PC-3 (cell line): ENCODE measurements at regions not wholly inside any gene's neighbourhood (a gene's known extent, or its start where the extent isn't known, plus 50 kb on each side); places are given as distances from the start of the nearest gene placed in this dataset.

Source experiments
- ATAC-seq: fragments of 200-7000 bp; cut with Tn5 transposase; 2 replicates; pipeline ENCODE4 v1.9.1; 2020; ENCODE audit warnings: mild to moderate bottlenecking, moderate library complexity
- BruUV-seq: library from RNA; stranded (reverse); fragments of 400-500 nt; replicated peaks from 2 replicates; lab custom pipeline; 2021; lab: Mats Ljungman, UMichigan
- CTCF ChIA-PET: fragments of 300-600 bp; sonication (Branson Sonifier 250); formaldehyde crosslinking; loops from one replicate; lab custom pipeline; 2022; ENCODE audit warnings: antibody characterized with exemption; lab: Charles Lee
- POLR2A ChIA-PET: fragments of 300-600 bp; sonication (Branson Sonifier 250); formaldehyde crosslinking; loops from one replicate; lab custom pipeline; 2022; ENCODE audit warnings: antibody characterized with exemption; ENCODE audit not compliant: unreplicated experiment; lab: Charles Lee
- DNase-seq: peaks from one replicate; pipeline ENCODE4 v3.0.0-alpha.2; 2015
- H2AFZ ChIP-seq: fragments of 300-600 bp; sonication (generic); 2 replicates; pipeline ENCODE4 v1.6.0; 2016; ENCODE audit warnings: antibody characterized with exemption, low read length
- H3F3A ChIP-seq: fragments of 300-600 bp; sonication (generic); one replicate; pipeline ENCODE4 v1.6.0; 2017; ENCODE audit warnings: antibody characterized with exemption, low read length, control low read depth, mild to moderate bottlenecking; ENCODE audit not compliant: unreplicated experiment
- H3K27ac ChIP-seq: fragments of 300-600 bp; sonication (generic); 2 replicates; pipeline ENCODE4 v1.5.1; 2016; ENCODE audit warnings: mild to moderate bottlenecking, low read length
- H3K27me3 ChIP-seq: fragments of 300-600 bp; sonication (generic); 2 replicates; pipeline ENCODE4 v1.6.1; 2016; ENCODE audit warnings: low read length, mixed read lengths
- H3K36me3 ChIP-seq: fragments of 300-600 bp; sonication (generic); 2 replicates; pipeline ENCODE4 v1.6.1; 2016; ENCODE audit warnings: low read depth, mixed run types, low read length, mixed read lengths
- H3K4me1 ChIP-seq: fragments of 300-600 bp; sonication (generic); 2 replicates; pipeline ENCODE4 v1.5.1; 2016; ENCODE audit warnings: low read length; ENCODE audit not compliant: insufficient read depth
- H3K4me2 ChIP-seq: fragments of 300-600 bp; sonication (generic); 2 replicates; pipeline ENCODE4 v1.6.0; 2016; ENCODE audit warnings: low read length
- H3K4me3 ChIP-seq: fragments of 300-600 bp; sonication (generic); 2 replicates; pipeline ENCODE4 v1.5.1; 2016; ENCODE audit warnings: mild to moderate bottlenecking, low read length, mixed read lengths
- H3K79me2 ChIP-seq: fragments of 300-600 bp; sonication (generic); 2 replicates; pipeline ENCODE4 v1.6.1; 2017; ENCODE audit warnings: low read length, mixed read lengths
- H3K9ac ChIP-seq: fragments of 300-600 bp; sonication (generic); 2 replicates; pipeline ENCODE4 v1.6.0; 2016; ENCODE audit warnings: mild to moderate bottlenecking, low read length
- H3K9me2 ChIP-seq: fragments of 300-600 bp; sonication (generic); replicated peaks from 2 replicates; pipeline ENCODE4 v1.6.1; 2016; ENCODE audit warnings: mixed run types, low read length, mixed read lengths
- H3K9me3 ChIP-seq: fragments of 300-600 bp; sonication (generic); 2 replicates; pipeline ENCODE4 v1.6.1; 2016; ENCODE audit warnings: low read length, mixed read lengths
- H4K20me1 ChIP-seq: fragments of 300-600 bp; sonication (generic); 2 replicates; pipeline ENCODE4 v1.6.1; 2016; ENCODE audit warnings: low read length, mixed read lengths
- EZH2 ChIP-seq: fragments of 300-600 bp; sonication (generic); IDR thresholded peaks from one replicate; pipeline ENCODE4 v1.6.1; 2017; ENCODE audit warnings: antibody characterized with exemption, mild to moderate bottlenecking, low read length; ENCODE audit not compliant: unreplicated experiment
- EZH2phosphoT487 ChIP-seq: fragments of 300-600 bp; sonication (generic); IDR thresholded peaks from 2 replicates; pipeline ENCODE4 v1.6.1; 2018; ENCODE audit warnings: mild to moderate bottlenecking, antibody characterized with exemption, low read length, borderline replicate concordance
- intact Hi-C: fragments of 100-400 bp; cut with micrococcal nuclease; formaldehyde crosslinking; loops from 2 replicates; pipeline ENCODE4 v1.9.0; 2023
- TF ChIP-seq, protein P1 (sequence below): fragments of 300-600 bp; sonication (generic); conservative IDR thresholded peaks from 2 replicates; pipeline ENCODE4 v1.5.1; 2017; ENCODE audit warnings: antibody characterized with exemption, low read depth, mild to moderate bottlenecking, low read length

DNA sequence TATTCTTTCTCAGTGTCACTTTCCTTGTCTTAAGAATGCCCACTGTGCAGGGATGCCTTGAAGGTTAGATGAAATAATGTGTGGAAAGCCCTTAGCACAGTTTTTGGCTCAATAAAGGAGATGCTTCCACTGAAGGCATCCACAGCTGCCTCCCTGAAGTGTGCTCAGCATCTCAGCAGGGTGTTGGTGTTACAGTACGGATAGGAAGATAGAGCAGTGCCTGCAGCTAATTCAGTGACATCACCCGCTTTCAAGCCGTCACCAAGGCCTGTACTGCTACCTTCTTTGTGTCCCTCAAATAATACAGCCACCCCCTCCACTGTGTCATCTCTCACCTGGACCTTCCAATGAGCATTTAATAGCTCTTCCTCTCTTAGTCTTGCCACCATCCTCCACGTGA lies 59.0 kb downstream of the NDUFS5 start:
- Histone ChIP-seq H3K36me3 (no peaks in the 10 kb centered on the region), H3K9ac (no peak overlapping the region), H3K4me1 (no peaks in the 10 kb centered on the region), H3K9me3 (no peaks in the 10 kb centered on the region), H3K27ac (no peak overlapping the region), H3K4me2 (no peak overlapping the region), H3F3A (no peaks in the 10 kb centered on the region), H3K4me3 (no peak overlapping the region), H3K9me2 (no peaks in the 10 kb centered on the region), H3K79me2 (no peaks in the 10 kb centered on the region), H4K20me1 (no peaks in the 10 kb centered on the region), H3K27me3 (peaks cover 7% of the 10 kb centered on the region; the same call in 1 of the 2 replicates), H2AFZ (no peak overlapping the region)
- TF ChIP-seq EZH2 (no peak), EZH2phosphoT487 (no peak)
- TF ChIP-seq, protein P1, sequence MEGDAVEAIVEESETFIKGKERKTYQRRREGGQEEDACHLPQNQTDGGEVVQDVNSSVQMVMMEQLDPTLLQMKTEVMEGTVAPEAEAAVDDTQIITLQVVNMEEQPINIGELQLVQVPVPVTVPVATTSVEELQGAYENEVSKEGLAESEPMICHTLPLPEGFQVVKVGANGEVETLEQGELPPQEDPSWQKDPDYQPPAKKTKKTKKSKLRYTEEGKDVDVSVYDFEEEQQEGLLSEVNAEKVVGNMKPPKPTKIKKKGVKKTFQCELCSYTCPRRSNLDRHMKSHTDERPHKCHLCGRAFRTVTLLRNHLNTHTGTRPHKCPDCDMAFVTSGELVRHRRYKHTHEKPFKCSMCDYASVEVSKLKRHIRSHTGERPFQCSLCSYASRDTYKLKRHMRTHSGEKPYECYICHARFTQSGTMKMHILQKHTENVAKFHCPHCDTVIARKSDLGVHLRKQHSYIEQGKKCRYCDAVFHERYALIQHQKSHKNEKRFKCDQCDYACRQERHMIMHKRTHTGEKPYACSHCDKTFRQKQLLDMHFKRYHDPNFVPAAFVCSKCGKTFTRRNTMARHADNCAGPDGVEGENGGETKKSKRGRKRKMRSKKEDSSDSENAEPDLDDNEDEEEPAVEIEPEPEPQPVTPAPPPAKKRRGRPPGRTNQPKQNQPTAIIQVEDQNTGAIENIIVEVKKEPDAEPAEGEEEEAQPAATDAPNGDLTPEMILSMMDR: no peak
- intact Hi-C loops: no loop called here
- ATAC-seq (no peak), DNase-seq (no peak)
- BruUV-seq: no TSS peak
- CTCF ChIA-PET: no interaction called here
- POLR2A ChIA-PET: no interaction called here

DNA sequence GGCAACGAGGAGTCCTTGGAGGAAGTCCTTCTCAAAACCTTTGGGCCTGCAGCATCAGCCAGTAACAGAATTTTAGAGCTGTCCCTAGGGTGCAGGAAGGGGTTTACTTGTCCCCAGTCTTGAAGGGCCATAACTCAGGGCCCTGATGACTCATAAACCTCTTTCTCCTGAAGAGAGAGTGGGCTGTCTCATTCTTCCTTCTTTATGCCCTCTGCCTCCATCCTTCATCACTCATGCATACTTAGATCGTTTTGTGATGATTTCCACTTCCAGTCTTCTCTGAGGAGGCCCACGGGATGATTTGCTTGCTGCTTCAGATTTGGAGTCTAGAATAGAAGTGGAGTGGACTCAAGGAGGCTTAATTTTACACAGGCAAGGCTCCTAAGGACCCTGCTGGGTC lies 60.2 kb downstream of the NDUFS5 start:
- ATAC-seq (no peak), DNase-seq (no peak)
- Histone ChIP-seq H3K36me3 (no peaks in the 10 kb centered on the region), H3K4me2 (no peak overlapping the region), H3K9me3 (no peaks in the 10 kb centered on the region), H3F3A (no peaks in the 10 kb centered on the region), H4K20me1 (no peaks in the 10 kb centered on the region), H3K27ac (no peak overlapping the region), H3K4me1 (no peaks in the 10 kb centered on the region), H3K4me3 (no peak overlapping the region), H3K27me3 (peaks cover 7% of the 10 kb centered on the region; the same call in 1 of the 2 replicates), H3K79me2 (no peaks in the 10 kb centered on the region), H2AFZ (no peak overlapping the region), H3K9ac (no peak overlapping the region), H3K9me2 (no peaks in the 10 kb centered on the region)
- ChIA-PET CTCF (no interaction called here), POLR2A (interaction anchor here (0.5 to 0.6 kb wide), 2 partner anchors 208 to 1637 kb away, joined by 3 to 6 read pairs; no protein-coding TSS in a partner anchor)
- BruUV-seq: no TSS peak
- no peak for TF ChIP-seq EZH2
- TF ChIP-seq, protein P1: no peak
- no peak for TF ChIP-seq EZH2phosphoT487
- intact Hi-C loops: no loop called here

- no TSS peak for BruUV-seq
- Histone ChIP-seq H3K4me2 (no peak overlapping the region), H3K36me3 (no peaks in the 10 kb centered on the region), H4K20me1 (no peaks in the 10 kb centered on the region), H3K4me3 (no peak overlapping the region), H3K9me2 (no peaks in the 10 kb centered on the region), H2AFZ (no peak overlapping the region), H3K9ac (no peak overlapping the region), H3K9me3 (no peaks in the 10 kb centered on the region), H3K27me3 (peaks cover 7% of the 10 kb centered on the region; the same call in 1 of the 2 replicates), H3K4me1 (no peaks in the 10 kb centered on the region), H3F3A (no peaks in the 10 kb centered on the region), H3K27ac (no peak overlapping the region), H3K79me2 (no peaks in the 10 kb centered on the region)
- intact Hi-C loops: no loop called here
- ChIA-PET CTCF (no interaction called here), POLR2A (no interaction called here)
- DNase-seq: no peak
- no peak for TF ChIP-seq EZH2
- TF ChIP-seq, protein P1: no peak
- no peak for TF ChIP-seq EZH2phosphoT487
- no peak for ATAC-seq
These were observed 60.8 kb downstream of the NDUFS5 start for GRCh38 chr1:39086865-39087409.
